ENCODE measurements at regions not wholly inside any gene's neighbourhood (a gene's known extent, or its start where the extent isn't known, plus 50 kb on each side); places are given as distances from the start of the nearest gene placed in this dataset.

GRCh38 chr5:23234197-23234596 lies 273.2 kb upstream of the PRDM9 start:
- no peak for TF ChIP-seq EZH2 (IDR thresholded peaks at IDR 0.05; ENCODE audit: insufficient read depth, poor library complexity, severe bottlenecking)
- no peak for TF ChIP-seq EZH2phosphoT487 (IDR thresholded peaks at IDR 0.05; ENCODE audit: insufficient read depth, low read depth)
